K562 (cell line): ENCODE measurements at regions not wholly inside any gene's neighbourhood (a gene's known extent, or its start where the extent isn't known, plus 50 kb on each side); places are given as distances from the start of the nearest gene placed in this dataset.

Experiments used
- ADNP ChIP-seq: fragments of 200-800 bp; sonication (Bioruptor generic); IDR thresholded peaks from 2 replicates; pipeline ENCODE4 v1.6.1; 2016; ENCODE audit warnings: missing genetic modification characterization, missing compliant biosample characterization
- CTCF ChIP-seq, 3 experiments: IDR thresholded peaks in 2 of 3; conservative IDR thresholded peaks in 1 of 3; 2 replicates each; pipeline ENCODE4 v1.5.1; 2011 to 2012; ENCODE audit warnings: low read length in 3 of 3, mild to moderate bottlenecking in 3 of 3, control low read depth in 2 of 3, improper control_type of control experiment in 1 of 3, inconsistent platforms in 1 of 3, low read depth in 1 of 3, mixed read lengths in 1 of 3, moderate library complexity in 1 of 3; ENCODE audit not compliant: insufficient read depth in 2 of 3
- LARP7 ChIP-seq: fragments of 450-650 bp; IDR thresholded peaks from 2 replicates; pipeline ENCODE4 v1.6.1; 2016
- ZNF830 ChIP-seq: fragments of 250-450 bp; sonication (Bioruptor Pico); IDR thresholded peaks from 2 replicates; pipeline ENCODE4 v1.5.0; 2021; ENCODE audit warnings: mild to moderate bottlenecking

- TF ChIP-seq ZNF830 (no peak), CTCF (IDR thresholded peaks at IDR 0.05 in 2 of 3, conservative IDR thresholded peaks at IDR 0.05 in 1 of 3; ENCODE audit: insufficient read depth in 2 of 3, low read depth in 1 of 3, low read length in 3 of 3) (no peak), LARP7 (no peak), ADNP (tag) (no peak)
Observed at GRCh38 chr1:98034505-98034904, 113.7 kb upstream of the DPYD start.
